ENCODE measurements at regions not wholly inside any gene's neighbourhood (a gene's known extent, or its start where the extent isn't known, plus 50 kb on each side); places are given as distances from the start of the nearest gene placed in this dataset.

GRCh38 chr9:104980039-104980654 lies 52.2 kb upstream of the ABCA1 start:
- TF ChIP-seq EZH2 (IDR thresholded peaks at IDR 0.05; ENCODE audit: borderline replicate concordance): no peak
- TF ChIP-seq CTCF (IDR thresholded peaks at IDR 0.05; ENCODE audit: poor library complexity): no peak
